ENCODE measurements at regions not wholly inside any gene's neighbourhood (a gene's known extent, or its start where the extent isn't known, plus 50 kb on each side); places are given as distances from the start of the nearest gene placed in this dataset.

DNA sequence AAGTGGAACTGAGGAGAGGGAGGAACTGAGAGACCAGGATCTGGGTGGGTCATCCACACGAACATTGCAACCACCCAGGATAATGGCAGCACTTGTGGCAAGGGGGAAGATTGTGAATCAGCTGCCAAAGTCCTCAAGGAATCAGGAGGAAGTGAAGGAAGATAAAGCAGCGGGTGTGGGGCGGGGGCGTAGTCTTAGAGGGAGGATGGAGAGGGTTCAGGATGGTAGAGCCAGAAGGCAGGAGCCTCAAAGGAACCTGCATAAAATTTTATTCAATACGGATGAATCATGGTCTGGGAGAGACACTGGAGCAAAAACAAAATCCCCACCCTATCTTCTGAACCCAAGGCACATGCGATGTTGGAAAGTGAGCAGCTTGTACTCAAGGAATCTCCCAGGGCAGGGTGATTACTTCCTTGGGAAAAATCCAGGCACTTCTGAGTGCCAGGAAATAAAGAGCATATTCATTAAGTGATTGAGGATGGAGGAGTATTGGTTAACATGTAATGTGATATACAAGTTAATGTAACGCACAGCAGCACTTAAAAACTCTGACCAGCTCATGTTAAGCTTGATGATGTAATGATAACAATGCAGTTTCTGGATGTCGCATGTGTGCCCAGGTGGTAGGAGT is 82.0 kb upstream of the B3GAT2 start:
- no peaks in the 10 kb centered on the region for H3K36me3 ChIP-seq (replicated peaks; ENCODE audit: low read depth, low read length)
- H3K9me3 ChIP-seq (ENCODE audit: insufficient read depth, low read length), result no peaks in the 10 kb centered on the region
- TF ChIP-seq, protein P1, sequence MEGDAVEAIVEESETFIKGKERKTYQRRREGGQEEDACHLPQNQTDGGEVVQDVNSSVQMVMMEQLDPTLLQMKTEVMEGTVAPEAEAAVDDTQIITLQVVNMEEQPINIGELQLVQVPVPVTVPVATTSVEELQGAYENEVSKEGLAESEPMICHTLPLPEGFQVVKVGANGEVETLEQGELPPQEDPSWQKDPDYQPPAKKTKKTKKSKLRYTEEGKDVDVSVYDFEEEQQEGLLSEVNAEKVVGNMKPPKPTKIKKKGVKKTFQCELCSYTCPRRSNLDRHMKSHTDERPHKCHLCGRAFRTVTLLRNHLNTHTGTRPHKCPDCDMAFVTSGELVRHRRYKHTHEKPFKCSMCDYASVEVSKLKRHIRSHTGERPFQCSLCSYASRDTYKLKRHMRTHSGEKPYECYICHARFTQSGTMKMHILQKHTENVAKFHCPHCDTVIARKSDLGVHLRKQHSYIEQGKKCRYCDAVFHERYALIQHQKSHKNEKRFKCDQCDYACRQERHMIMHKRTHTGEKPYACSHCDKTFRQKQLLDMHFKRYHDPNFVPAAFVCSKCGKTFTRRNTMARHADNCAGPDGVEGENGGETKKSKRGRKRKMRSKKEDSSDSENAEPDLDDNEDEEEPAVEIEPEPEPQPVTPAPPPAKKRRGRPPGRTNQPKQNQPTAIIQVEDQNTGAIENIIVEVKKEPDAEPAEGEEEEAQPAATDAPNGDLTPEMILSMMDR (IDR thresholded peaks at IDR 0.05; ENCODE audit: low read depth, low read length), result no peak
- no peak for TF ChIP-seq EZH2phosphoT487 (IDR thresholded peaks at IDR 0.05; ENCODE audit: low read depth)
- H3K4me1 ChIP-seq (ENCODE audit: low read length), result no peaks in the 10 kb centered on the region
- H3K4me2 ChIP-seq (ENCODE audit: low read length), result no peak overlapping the region
- H2AFZ ChIP-seq (ENCODE audit: low read depth, low read length), result no peak overlapping the region
- H3K4me3 ChIP-seq (ENCODE audit: low read length), result no peak overlapping the region
- peaks cover 11% of the 10 kb centered on the region; the same call in 1 of the 2 replicates for H3K27me3 ChIP-seq (ENCODE audit: low read depth, low read length)
- H3K27ac ChIP-seq (ENCODE audit: low read length), result no peak overlapping the region
- no peaks in the 10 kb centered on the region for H4K20me1 ChIP-seq (ENCODE audit: insufficient read depth, low read length)
- no peaks in the 10 kb centered on the region for H3K79me2 ChIP-seq (ENCODE audit: low read length)
- H3K9ac ChIP-seq (ENCODE audit: low read length), result no peak overlapping the region

GRCh38 chr6:71040043-71040442 is 83.2 kb upstream of the B3GAT2 start:
- no peak overlapping the region for H3K27ac ChIP-seq (ENCODE audit: low read length)
- TF ChIP-seq EZH2phosphoT487 (IDR thresholded peaks at IDR 0.05; ENCODE audit: low read depth), result no peak
- TF ChIP-seq, protein P1 (IDR thresholded peaks at IDR 0.05; ENCODE audit: low read depth, low read length), result no peak
- no peak overlapping the region for H2AFZ ChIP-seq (ENCODE audit: low read depth, low read length)
- no peaks in the 10 kb centered on the region for H4K20me1 ChIP-seq (ENCODE audit: insufficient read depth, low read length)
- H3K9me3 ChIP-seq (ENCODE audit: insufficient read depth, low read length), result no peaks in the 10 kb centered on the region
- no peak overlapping the region for H3K9ac ChIP-seq (ENCODE audit: low read length)
- H3K4me2 ChIP-seq (ENCODE audit: low read length), result no peak overlapping the region
- no peaks in the 10 kb centered on the region for H3K4me1 ChIP-seq (ENCODE audit: low read length)
- H3K79me2 ChIP-seq (ENCODE audit: low read length), result no peaks in the 10 kb centered on the region
- H3K36me3 ChIP-seq (replicated peaks; ENCODE audit: low read depth, low read length), result no peaks in the 10 kb centered on the region
- no peak overlapping the region for H3K4me3 ChIP-seq (ENCODE audit: low read length)
- peaks cover 11% of the 10 kb centered on the region; the same call in 1 of the 2 replicates for H3K27me3 ChIP-seq (ENCODE audit: low read depth, low read length)

GRCh38 chr6:71040841-71041240 is 84.0 kb upstream of the B3GAT2 start:
- Histone ChIP-seq H3K4me3 (ENCODE audit: low read length) (no peak overlapping the region), H3K79me2 (ENCODE audit: low read length) (no peaks in the 10 kb centered on the region), H3K9ac (ENCODE audit: low read length) (no peak overlapping the region), H3K4me1 (ENCODE audit: low read length) (no peaks in the 10 kb centered on the region), H2AFZ (ENCODE audit: low read depth, low read length) (no peak overlapping the region), H3K4me2 (ENCODE audit: low read length) (no peak overlapping the region), H3K27ac (ENCODE audit: low read length) (no peak overlapping the region), H3K36me3 (replicated peaks; ENCODE audit: low read depth, low read length) (no peaks in the 10 kb centered on the region), H3K9me3 (ENCODE audit: insufficient read depth, low read length) (no peaks in the 10 kb centered on the region), H3K27me3 (ENCODE audit: low read depth, low read length) (peaks cover 11% of the 10 kb centered on the region; the same call in 1 of the 2 replicates), H4K20me1 (ENCODE audit: insufficient read depth, low read length) (no peaks in the 10 kb centered on the region)
- no peak for TF ChIP-seq EZH2phosphoT487 (IDR thresholded peaks at IDR 0.05; ENCODE audit: low read depth)
- TF ChIP-seq, protein P1 (IDR thresholded peaks at IDR 0.05; ENCODE audit: low read depth, low read length), result no peak

- H3K9me3 ChIP-seq (ENCODE audit: insufficient read depth, low read length), result no peaks in the 10 kb centered on the region
- no peak for TF ChIP-seq EZH2phosphoT487 (IDR thresholded peaks at IDR 0.05; ENCODE audit: low read depth)
- TF ChIP-seq, protein P1 (IDR thresholded peaks at IDR 0.05; ENCODE audit: low read depth, low read length), result 0 out of 2 replicates have a peak, but pooled peaks have one; percentile 6
- no peaks in the 10 kb centered on the region for H3K36me3 ChIP-seq (replicated peaks; ENCODE audit: low read depth, low read length)
- H3K4me3 ChIP-seq (ENCODE audit: low read length), result no peak overlapping the region
- H3K27ac ChIP-seq (ENCODE audit: low read length), result no peak overlapping the region
- H2AFZ ChIP-seq (ENCODE audit: low read depth, low read length), result no peak overlapping the region
- H3K4me1 ChIP-seq (ENCODE audit: low read length), result no peaks in the 10 kb centered on the region
- H3K4me2 ChIP-seq (ENCODE audit: low read length), result no peak overlapping the region
- H3K27me3 ChIP-seq (ENCODE audit: low read depth, low read length), result peaks cover 11% of the 10 kb centered on the region; the same call in 1 of the 2 replicates
- no peaks in the 10 kb centered on the region for H4K20me1 ChIP-seq (ENCODE audit: insufficient read depth, low read length)
- no peak overlapping the region for H3K9ac ChIP-seq (ENCODE audit: low read length)
- H3K79me2 ChIP-seq (ENCODE audit: low read length), result no peaks in the 10 kb centered on the region
Measured at GRCh38 chr6:71043902-71044301, 87.0 kb upstream of the B3GAT2 start.
